Pulmonary artery endothelial cell (primary cell): ENCODE measurements at regions not wholly inside any gene's neighbourhood (a gene's known extent, or its start where the extent isn't known, plus 50 kb on each side); places are given as distances from the start of the nearest gene placed in this dataset.
"Not testable (repeated sequence)": the region's sequence is repeated elsewhere in the genome, so short reads cannot be mapped to it uniquely, and the experiment has no call there.

Source experiments
- DNase-seq: peaks from one replicate; pipeline ENCODE4 v3.0.0-alpha.2; 2011; ENCODE audit warnings: low read depth, low spot score

- DNase-seq, result no peak
Measured at GRCh38 chr3:80753021-80753420, 985.2 kb upstream of the ROBO1 start.

DNA sequence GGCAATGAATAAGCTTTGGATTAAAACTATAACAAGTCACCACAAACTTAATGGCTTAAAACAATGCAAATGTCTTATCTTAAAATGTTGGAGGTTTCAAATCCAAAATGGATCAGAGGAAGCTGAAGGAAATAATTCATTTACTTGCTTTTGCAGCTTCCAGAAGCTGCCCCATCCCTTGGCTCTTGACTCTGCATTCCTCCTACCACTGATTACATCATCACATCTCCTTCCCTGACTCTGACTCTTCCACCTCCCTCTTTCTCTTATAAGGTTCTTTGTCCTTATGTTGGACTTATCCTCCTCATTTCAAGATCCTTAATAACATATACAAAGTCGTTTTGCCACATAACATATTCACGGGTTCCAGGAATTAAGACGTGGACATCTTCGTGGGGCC, 982.8 kb upstream of the ROBO1 start:
- DNase-seq, result no peak

GRCh38 chr3:80734920-80735319, 967.1 kb upstream of the ROBO1 start:
- no peak for DNase-seq

DNA sequence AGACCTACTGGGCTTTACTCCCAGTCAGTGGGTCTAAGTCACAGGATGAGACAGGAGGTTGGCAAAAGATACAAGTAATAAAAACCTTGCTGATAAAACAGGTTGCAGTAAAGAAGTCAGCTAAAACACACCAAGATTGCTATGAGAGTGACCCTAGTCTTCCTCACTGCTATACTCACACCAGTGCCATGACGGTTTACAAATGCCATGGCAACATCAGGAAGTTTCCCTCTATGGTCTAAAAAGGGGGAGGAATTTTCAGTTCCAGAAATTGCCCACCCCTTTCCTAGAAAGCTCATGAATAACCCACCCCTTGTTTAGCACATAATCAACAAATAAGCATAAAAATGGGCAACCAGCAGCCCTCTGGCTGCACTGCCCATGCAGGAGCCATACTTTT, 966.7 kb upstream of the ROBO1 start:
- DNase-seq, result peak; percentile 48

GRCh38 chr3:80733522-80734176, 965.9 kb upstream of the ROBO1 start:
- DNase-seq, result peak; percentile 100

- DNase-seq, result not testable (repeated sequence)
Measured at GRCh38 chr3:80727561-80727960, 959.8 kb upstream of the ROBO1 start.

- DNase-seq, result not testable (repeated sequence)
Measured at GRCh38 chr3:80709597-80710322, 942.0 kb upstream of the ROBO1 start.

DNA sequence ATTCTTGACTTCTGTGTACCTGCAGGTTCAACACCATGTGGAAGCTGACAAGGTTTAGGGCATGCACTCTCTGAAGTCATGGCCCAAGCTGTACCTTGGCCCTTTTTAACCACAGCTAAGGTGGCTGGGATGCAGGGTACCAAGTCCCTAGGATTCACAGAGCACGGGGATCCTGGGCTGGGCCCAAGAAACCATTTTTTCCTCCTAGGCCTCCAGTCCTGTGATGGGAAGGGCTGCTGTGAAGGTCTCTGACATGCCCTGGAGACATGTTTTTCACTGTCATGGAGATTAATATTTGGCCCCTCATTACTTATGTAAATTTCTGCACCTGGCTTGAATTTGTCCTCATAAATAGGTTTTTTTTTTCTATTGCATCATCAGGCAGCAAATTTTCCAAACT, 937.5 kb upstream of the ROBO1 start:
- no peak for DNase-seq

GRCh38 chr3:80701349-80701748, 933.6 kb upstream of the ROBO1 start:
- no peak for DNase-seq

DNA sequence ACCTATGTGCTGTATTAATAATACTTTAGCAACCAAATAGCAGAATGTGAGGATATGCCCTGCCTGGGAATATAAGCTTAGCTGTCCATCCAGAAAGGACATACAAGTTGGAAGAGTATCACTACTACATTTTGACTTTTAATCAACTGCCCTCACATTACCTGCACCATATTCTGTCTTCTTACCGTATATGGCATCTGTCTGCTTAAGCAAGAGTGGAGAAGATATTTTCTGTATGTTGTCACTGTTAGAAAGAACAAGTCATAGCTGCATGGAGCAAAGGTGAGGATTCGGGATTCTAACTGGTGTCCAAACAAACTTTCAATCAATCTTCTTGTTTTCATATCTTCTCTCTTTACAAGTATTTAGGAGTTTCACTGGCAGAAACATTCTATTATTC, 929.5 kb upstream of the ROBO1 start:
- DNase-seq, result no peak

DNA sequence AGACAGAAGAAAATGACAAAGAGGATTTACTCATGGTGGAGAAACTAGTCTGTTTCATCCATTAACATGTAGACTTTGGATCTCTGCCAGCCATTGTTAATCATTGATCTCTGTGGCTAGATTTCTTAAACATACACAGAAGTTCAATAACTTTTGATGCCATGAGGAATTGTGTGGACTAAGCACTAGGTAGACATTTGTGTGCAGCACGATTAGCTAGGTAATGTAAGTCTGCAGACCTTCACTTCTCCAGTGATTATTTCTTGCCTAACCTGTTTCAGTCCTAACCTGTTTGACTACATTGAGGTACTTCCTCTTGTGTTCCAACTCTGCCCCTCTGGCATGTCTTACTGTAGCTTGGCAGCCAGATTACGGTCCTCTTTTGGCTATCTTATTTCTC, 928.5 kb upstream of the ROBO1 start:
- DNase-seq, result no peak

- peak; percentile 4 for DNase-seq
Measured at GRCh38 chr3:80688814-80689213, 921.0 kb upstream of the ROBO1 start.

DNA sequence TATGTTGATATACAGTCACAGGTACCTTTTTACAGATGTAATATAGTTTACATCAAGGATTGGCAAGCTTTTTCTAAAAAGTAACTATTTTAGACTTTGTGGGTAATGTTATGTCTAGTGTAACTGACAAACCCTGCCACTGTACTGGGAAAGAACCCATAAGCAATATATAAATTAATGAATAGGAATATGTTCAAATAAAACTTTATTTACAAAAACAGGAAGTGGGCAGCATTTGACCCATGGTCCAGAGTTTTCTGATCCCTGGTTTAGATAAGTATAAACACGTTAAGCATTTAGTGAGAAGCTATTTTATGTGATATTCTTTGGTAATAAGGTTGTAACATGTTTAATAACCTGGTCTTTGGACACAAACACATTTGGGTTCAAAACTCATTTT, 915.2 kb upstream of the ROBO1 start:
- DNase-seq, result no peak

GRCh38 chr3:80682235-80682634, 914.4 kb upstream of the ROBO1 start:
- DNase-seq, result no peak

- peak; percentile 3 for DNase-seq
Measured at GRCh38 chr3:80677796-80678195, 910.0 kb upstream of the ROBO1 start.

DNA sequence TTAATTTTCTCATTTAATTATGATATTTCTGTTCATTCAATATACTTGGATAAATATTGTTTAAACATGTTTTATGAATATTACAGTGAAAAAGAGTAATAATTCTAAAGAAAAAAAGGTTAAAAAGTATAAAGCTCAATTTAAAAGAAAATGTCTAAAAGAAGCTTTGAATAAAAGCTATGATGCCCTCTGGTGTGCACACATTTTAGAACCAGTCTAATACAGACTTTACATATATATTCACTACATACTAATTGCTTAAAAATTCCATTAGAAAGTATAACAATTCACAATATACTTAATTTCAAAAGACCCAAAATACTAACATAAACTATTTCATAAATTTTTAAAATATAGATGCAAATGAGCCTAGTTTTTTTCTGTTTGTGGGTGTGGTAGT, 909.1 kb upstream of the ROBO1 start:
- no peak for DNase-seq

- no peak for DNase-seq
Measured at GRCh38 chr3:80676261-80676660, 908.5 kb upstream of the ROBO1 start.

GRCh38 chr3:80675790-80676189, 908.0 kb upstream of the ROBO1 start:
- no peak for DNase-seq

DNA sequence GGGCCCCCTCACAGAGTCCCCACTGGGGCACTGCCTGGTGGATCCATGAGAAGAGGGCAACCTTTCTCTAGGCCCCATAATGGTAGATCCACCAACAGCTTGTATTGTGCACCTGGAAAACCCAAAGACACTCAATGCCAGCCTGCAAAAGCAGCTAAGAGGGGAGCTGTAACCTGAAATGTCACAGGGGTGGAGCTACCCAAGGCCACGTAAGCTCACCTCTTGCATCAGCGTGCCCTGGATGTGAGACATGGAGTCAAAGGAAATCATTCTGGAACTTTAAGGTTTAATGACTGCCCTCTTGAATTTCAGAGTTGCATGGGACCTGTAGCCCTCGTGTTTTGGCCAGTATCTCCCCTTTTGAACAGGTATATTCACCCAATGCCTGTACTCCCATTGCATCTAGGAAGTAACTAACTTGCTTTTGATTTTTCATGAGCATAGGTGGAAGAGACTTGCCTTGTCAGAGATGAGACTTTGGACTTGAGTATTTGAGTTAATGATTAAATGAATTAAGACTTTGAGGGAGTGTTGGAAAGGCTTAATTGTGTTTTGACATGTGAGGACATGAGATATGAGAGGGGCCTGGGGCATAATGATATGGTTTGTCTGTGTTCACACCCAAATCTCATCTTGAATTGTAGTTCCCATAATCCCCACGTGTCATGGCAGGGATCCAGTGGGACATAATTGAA, 900.9 kb upstream of the ROBO1 start:
- no peak for DNase-seq

DNA sequence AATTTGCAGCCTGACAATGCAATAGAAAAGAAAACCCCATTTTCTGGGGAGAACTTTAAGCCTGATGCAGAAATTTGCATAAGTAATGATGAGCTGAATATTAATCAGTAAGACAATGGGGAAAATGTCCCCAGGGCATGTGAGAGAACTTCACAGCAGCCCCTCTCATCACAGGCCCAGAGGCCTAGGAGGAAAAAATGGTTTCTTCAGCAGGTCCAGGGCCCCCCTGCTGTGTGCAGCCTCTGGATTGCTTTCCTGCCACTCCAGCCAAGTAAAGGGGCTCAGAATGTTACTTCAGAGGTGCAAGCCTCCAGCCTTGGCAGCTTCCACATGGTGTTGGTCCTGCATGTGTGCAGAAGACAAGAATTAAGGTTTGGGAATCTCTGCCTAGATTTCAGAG, 900.3 kb upstream of the ROBO1 start:
- no peak for DNase-seq

DNA sequence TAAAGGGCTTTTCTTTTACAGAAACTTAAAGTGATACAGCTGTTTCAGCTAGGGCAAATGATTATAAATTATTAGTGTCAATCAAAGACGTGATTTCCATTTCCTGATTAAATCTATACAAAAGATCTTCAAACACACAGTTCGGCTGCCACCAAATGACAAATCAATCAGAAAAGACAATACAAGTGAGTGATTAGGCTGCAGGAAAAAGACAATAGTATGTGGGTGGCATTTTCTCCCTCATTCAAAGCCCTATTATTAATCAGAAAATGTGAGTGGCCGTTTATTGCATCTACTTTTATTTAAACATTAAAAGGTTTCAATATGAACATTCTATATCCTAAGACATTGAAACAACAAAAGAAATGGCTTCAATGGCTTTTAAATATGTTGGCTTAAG, 895.6 kb upstream of the ROBO1 start:
- DNase-seq, result no peak

DNA sequence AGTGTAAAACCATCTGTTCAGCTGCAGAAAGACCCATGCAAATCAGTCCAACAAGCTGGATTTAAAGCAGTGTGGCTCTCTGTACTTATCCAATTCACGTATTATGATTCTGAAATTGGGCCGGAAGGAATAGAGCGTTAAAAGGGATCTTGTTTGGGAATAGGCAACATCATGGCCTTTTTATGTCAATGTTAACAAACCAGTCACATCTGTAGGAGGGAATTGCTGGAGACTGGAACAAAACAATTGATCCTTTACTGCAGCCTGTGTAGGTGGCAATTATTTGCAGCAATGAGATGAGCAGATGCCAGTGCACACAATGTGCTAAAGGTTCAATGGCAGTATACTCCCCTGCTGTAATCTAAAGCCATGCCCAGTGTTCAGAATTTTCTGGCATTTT, 887.4 kb upstream of the ROBO1 start:
- no peak for DNase-seq

DNA sequence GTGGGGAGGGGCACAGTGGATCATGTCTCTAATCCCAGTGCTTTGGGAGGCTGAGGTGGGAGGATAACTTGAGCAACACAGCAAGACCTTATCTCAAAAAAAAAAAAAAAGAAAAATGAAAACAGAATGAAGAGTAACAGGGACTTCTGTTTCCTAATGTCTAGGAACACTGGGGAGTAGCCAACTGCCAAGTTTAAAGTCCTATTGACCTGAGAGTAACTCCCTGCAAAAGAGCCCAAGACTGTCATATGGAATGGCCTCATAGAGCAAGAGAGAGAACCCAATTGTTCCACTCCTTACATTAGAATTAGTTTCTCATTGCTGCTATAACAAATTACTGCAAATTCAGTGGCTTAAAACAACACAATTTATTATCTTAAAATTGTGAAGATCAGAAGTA, 881.4 kb upstream of the ROBO1 start:
- no peak for DNase-seq
